ENCODE measurements at regions not wholly inside any gene's neighbourhood (a gene's known extent, or its start where the extent isn't known, plus 50 kb on each side); places are given as distances from the start of the nearest gene placed in this dataset.
"Not testable (repeated sequence)": the region's sequence is repeated elsewhere in the genome, so short reads cannot be mapped to it uniquely, and the experiment has no call there.

DNA sequence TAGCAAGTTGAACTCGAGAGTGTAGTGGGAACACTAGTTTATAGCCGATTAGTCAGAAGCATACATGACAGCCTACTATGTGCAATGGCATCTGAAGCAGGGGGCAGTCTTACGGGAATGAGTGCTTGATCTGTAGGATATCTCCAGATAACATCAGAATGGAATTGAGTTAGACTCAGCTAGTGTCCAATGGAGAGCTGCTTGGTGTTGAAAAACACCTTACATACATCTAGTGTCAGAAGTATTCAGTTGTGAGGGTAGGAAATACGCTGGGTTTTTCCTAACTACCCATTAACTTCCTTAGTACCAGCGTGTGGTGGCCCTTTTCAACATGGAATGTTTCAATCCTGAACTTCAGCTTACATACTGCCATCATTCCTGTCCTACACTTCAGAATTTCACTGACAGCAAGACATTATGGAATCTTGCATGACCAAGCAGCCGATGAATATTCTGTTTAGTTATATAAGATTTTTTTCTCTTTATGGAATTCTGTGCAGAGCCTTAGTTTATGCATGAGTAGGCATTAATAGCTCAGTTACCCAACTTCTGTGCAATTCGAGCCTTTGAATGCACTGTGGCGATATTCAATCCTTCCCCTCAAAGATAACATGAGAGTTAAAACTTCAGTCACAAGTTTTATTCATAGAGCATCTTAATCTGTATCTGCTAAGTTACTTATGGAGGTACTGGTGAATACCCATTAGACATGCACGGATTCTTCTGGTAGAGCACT is 218.6 kb upstream of the MOCS1 start:
- no peak for DNase-seq (ENCODE audit: low read depth, low spot score)

DNA sequence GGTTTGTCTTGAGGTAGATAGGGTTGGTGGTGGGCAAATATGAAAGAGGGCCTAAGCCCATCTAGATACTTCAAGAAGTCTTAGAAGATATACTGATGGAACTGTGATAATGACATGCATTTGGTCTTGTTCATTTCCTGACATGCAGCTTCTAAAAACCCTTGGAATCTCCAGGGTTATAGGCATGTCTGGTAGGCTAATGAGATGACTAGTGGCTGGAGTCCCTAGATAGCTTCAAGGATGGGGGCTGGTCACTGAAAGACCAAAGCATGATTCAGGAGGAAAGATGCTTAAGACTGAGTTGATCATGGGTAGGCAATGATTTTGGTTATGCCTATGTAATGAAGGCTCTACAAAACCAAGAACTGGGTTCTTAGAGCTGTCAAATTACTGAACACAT is 217.9 kb upstream of the MOCS1 start:
- DNase-seq (ENCODE audit: low read depth, low spot score), result no peak

GRCh38 chr6:40148882-40149573 is 214.8 kb upstream of the MOCS1 start:
- no peak for DNase-seq (ENCODE audit: low read depth, low spot score)

GRCh38 chr6:40146902-40147301 is 212.6 kb upstream of the MOCS1 start:
- DNase-seq (ENCODE audit: low read depth, low spot score), result no peak

DNA sequence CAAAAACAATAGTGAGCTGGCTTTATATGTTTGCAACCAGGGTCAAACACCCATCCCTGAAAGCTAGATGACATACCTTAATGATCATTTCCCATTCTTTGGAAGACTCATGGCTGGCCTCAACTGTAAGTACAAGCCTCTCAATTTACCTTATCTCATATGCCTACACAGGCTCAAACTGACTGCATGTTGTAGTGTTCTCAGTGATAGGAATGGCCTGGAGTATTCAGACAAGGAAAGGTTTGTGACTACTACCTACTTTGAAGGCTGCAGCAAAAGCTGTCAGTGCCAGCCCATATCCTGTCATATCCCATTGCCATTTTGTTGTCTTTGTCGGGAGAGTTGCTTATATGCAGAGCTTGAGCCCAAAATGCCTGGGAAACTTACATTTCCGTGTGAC is 205.2 kb upstream of the MOCS1 start:
- DNase-seq (ENCODE audit: low read depth, low spot score), result no peak

GRCh38 chr6:40138273-40138720 is 204.0 kb upstream of the MOCS1 start:
- no peak for DNase-seq (ENCODE audit: low read depth, low spot score)

DNA sequence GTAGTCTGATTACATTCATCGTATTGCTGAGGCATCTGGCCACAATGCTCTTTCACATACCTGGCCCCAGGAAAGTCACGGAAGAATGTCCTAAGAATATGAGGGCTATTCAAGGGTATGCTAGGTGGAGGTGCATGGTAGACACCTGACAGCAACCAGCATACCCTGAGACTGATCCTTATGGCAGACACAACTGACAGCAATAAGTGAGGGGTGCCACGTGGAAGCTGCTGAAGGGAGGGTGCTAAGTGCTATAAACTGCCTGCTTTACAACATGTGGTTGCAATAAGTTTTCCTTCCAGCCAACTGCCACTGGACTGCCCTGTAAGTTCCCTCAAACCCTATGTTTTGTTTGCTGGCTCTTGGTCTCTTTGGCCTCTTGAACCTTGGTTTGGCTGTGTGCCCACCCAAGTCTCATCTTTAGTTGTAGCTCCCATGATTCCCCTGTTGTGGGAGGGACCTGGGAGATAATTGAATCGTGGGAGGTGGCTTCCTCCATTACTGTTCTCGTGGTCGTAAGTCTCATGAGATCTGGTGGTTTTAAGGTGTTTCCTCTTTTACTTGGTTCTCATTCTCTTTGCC is 201.3 kb upstream of the MOCS1 start:
- DNase-seq (ENCODE audit: low read depth, low spot score), result no peak

DNA sequence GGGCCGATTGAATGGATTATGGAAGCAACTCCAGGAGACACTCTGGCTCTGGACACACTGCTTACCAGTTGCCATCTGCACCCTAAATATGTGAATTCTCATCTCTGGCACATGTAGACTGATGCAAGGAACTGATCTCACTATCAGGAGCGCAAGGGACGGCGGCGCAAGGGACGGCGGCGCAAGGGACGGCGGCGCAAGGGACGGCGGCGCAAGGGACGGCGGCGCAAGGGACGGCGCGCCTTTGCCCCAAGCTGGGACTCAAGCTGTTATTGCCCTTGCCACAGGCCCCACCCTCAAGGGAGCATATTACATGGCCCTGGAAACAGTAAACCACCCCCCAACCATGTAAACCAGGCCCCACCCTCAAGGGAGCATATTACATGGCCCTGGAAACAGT is 199.7 kb upstream of the MOCS1 start:
- DNase-seq (ENCODE audit: low read depth, low spot score), result not testable (repeated sequence)

DNA sequence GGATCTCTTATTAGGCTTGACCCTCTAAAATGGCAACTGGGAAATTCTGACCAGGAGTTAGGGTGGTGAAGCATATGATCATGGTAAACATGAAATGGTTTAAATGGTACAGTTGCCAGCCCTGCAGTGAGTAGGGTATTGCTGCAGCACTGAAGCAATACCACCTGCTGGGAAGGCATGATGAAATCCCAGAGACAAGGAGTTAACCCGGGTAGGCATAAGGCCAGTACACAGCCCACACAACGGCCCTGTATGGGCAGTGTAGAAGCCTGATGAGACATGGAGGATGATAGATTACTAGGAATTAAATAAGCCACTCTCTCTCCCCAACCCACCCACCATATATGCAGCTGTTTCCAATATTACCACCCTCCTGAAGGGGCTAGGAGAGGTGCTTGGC is 197.4 kb upstream of the MOCS1 start:
- no peak for DNase-seq (ENCODE audit: low read depth, low spot score)

- no peak for DNase-seq (ENCODE audit: low read depth, low spot score)
Measured at GRCh38 chr6:40128127-40128526, 193.9 kb upstream of the MOCS1 start.

- DNase-seq (ENCODE audit: low read depth, low spot score), result no peak
Measured at GRCh38 chr6:40125680-40126394, 191.6 kb upstream of the MOCS1 start.

- no peak for DNase-seq (ENCODE audit: low read depth, low spot score)
Measured at GRCh38 chr6:40124924-40125323, 190.7 kb upstream of the MOCS1 start.

- no peak for DNase-seq (ENCODE audit: low read depth, low spot score)
Measured at GRCh38 chr6:40116832-40117231, 182.6 kb upstream of the MOCS1 start.

DNA sequence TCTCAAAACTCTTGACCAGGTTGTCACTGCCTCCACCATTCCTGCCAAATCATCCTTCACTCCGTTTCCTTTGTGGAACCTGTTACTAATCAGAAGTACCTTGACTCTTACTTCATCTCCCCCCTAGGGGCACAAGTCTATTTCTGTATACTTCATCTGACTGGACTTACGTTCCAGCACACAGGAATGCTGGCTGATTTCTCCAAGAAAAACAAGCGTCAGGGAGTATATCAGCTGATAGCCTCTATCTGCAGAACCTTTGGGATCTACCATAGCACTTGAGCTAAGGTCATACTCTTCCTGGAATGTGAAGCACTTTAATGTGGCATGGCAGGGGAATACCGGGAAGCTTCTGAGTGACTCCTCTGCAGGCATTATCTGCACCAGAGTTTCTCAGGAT is 178.1 kb upstream of the MOCS1 start:
- no peak for DNase-seq (ENCODE audit: low read depth, low spot score)

DNA sequence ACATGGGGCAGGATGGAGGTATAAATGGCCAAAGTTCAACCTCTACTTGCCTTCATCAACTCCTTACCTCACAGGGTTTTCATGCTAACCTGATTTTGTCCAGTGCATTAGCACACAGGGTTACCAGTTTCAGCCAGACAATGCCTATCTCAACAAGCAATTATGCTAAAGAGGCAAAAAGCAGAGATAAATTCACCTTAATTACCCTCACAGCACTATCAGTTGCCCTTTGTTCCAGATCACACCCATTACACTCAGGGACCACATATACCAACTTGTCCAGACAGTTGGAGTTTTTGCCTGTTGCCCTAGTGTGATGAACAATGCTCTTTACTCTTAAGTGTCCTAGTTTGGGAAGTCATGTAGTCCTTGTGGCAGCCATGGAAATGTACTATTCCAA is 174.5 kb upstream of the MOCS1 start:
- DNase-seq (ENCODE audit: low read depth, low spot score), result no peak

GRCh38 chr6:40106840-40107239 is 172.6 kb upstream of the MOCS1 start:
- no peak for DNase-seq (ENCODE audit: low read depth, low spot score)

DNA sequence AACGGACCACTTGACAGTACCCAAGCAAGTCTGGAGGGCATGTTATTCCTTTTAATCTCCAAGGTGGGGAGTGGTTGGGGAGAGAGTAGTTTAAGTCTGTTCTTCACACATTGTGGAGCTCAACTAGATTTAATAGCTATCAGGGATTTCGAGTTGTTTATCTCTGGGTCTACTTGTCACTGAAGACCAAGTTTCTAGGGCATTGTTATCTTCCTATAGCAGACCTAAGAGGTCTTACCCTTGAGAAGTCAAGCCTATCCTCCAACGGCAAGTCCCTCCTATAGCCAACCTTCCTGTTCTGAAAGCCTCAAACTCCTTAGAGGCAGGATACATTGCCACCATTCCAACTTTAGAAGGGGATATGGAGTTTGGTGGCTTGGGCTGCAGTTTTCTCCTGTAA is 164.5 kb upstream of the MOCS1 start:
- DNase-seq (ENCODE audit: low read depth, low spot score), result no peak

DNA sequence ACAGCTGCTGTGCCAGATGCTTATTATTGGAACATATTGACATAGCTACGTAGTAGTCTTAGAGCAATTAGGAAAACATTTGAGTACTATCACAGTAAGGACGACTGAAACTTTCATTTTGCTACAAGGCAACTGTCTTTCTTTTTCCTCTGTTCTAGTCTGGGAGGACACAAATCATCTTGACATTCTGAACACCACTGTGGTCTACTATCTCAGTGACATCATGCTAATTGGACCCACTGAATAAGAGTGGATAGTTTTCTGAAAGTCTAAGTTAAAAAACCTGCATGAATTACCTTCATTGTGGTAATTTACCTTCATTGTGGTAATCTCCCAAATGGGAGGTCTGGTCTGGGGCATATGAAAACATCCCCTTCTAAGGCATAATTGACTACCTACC is 163.3 kb upstream of the MOCS1 start:
- DNase-seq (ENCODE audit: low read depth, low spot score), result no peak

GRCh38 chr6:40083141-40083920 is 149.1 kb upstream of the MOCS1 start:
- DNase-seq (ENCODE audit: low read depth, low spot score), result no peak

DNA sequence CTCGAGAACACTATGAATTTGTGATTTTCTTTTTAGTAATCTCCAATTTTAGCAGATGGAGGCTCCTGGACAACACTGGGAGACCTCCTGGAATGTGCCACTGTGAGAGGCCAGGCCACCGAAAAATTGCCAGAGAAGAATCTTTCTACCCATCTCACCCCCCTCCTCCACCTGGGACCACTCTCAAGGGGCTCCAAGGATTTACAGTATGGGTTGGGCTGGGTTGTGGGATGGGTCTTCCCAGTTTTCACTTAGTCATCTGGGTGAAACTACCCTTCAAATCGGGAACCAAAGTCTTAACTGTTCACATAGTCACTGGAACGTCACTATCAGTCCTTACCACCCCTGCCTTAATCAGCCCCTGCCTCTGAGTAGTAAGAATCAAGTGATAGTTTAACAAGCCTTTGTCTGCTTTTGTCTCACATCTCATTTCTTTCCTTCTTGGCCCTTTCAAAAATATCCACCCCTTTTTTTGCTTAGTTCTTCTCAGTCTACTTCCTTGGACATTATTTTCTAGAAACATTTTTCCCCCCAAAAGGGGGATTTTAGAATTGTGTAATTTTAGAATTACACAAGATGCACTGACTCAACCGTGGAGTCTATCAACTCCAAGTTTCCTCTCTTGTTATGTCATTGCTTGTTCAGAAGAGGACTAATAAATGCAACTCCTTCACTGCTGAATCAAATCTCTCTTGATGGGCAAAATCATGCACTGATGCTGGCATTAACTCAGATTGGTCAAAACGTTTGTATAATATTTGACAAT is 148.2 kb upstream of the MOCS1 start:
- DNase-seq (ENCODE audit: low read depth, low spot score), result no peak

GRCh38 chr6:40077736-40078135 is 143.5 kb upstream of the MOCS1 start:
- DNase-seq (ENCODE audit: low read depth, low spot score), result no peak
